Body of pancreas (tissue), 4 donors: ENCODE measurements at regions not wholly inside any gene's neighbourhood (a gene's known extent, or its start where the extent isn't known, plus 50 kb on each side); places are given as distances from the start of the nearest gene placed in this dataset.

Source experiments
- CTCF ChIP-seq, 7 experiments: fragments of 450-650 bp in 4 of 7; fragments of 200-600 bp in 3 of 7; sonication (generic) in 3 of 7; IDR thresholded peaks; one replicate each; pipeline ENCODE4 v1.5.1; 2016 to 2019; ENCODE audit warnings: antibody characterized with exemption in 7 of 7
- POLR2A ChIP-seq, 3 donors: fragments of 450-650 bp; IDR thresholded peaks; one replicate each; pipeline ENCODE4 v1.6.1; 2016; ENCODE audit warnings: antibody characterized with exemption in 3 of 3, mild to moderate bottlenecking in 2 of 3

GRCh38 chr2:140041239-140041638, 1261.0 kb upstream of the NXPH2 start:
- TF ChIP-seq CTCF (IDR thresholded peaks at IDR 0.05) (no peak), POLR2A (IDR thresholded peaks at IDR 0.05) (no peak)
